HG02588 (cell line): ENCODE measurements at regions not wholly inside any gene's neighbourhood (a gene's known extent, or its start where the extent isn't known, plus 50 kb on each side); places are given as distances from the start of the nearest gene placed in this dataset.

Source experiments
- ATAC-seq: cut with Tn5 transposase; IDR thresholded peaks from one replicate; pipeline ENCODE4 v1.9.1; 2021; ENCODE audit warnings: mild to moderate bottlenecking, moderate library complexity; ENCODE audit not compliant: unreplicated experiment

DNA sequence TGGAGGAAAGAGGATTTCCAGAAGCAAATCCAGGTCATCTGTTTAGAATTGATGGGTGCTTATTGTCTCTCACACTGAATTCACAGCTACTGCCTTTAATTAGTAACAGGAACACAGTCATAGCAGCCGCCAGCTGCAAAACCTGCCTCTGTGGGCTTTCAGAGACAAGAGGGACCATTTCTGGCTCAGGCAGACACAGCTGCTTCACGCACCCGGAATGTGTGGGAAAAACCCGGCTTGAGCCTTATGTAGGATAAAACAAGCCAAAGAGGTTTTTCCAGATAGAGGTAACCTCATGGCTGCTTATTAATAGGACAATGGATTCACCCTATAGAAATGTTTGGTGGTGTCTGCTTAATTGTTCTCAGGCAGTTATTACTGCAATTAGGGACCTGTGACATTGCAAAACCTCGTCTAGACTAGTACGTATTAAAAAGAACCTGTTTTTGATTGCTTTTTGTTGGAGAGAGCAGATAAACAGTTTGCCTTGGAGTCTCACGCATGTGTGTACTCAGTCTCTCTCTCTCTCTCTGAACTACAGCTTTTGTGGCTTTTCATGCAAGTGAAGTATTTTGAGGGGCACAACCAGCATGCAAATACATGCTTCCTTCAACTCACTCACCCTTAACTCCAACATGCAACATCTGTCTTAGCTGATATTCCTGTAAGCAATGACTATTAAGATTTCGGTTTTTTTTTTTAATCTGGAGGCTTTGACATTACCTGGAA, 302.7 kb downstream of the PLK2 start:
- ATAC-seq: peak; percentile 88

DNA sequence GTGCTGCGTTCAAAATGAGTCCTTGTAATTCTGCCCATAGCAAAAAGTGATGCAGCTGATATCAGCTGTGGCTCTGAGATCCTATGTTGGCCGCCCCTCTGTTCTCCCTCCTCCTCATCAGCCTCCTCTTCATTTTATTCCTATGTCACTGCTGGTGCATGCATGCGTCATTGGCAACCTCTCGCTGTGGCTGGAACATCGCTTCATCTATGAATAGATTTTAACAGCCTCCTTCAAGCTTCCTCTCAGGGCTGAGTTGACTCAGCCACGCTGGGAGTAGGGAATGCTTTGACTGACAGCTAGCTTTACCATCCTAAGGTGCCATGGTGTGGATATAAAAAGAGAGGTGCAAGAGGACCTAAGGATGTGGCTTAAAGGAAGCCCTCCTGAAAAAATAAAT, 303.5 kb downstream of the PLK2 start:
- no peak for ATAC-seq

DNA sequence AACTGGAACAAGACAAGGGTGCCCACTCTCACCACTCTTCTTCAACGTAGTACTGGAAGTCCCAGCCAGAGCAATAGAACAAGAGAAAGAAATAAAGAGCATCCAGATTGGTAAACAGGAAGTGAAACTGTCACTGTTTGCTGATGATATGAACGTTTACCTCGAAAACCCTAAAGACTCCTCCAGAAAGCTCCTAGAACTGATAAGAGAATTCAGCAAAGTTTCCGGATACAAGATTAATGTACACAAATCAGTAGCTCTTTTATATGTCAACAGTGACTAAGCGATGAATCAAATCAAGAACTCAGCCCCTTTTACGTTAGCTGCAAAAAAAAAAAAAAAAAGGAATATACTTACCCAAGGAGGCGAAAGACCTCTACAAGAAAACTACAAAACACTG, 306.6 kb downstream of the PLK2 start:
- no peak for ATAC-seq

DNA sequence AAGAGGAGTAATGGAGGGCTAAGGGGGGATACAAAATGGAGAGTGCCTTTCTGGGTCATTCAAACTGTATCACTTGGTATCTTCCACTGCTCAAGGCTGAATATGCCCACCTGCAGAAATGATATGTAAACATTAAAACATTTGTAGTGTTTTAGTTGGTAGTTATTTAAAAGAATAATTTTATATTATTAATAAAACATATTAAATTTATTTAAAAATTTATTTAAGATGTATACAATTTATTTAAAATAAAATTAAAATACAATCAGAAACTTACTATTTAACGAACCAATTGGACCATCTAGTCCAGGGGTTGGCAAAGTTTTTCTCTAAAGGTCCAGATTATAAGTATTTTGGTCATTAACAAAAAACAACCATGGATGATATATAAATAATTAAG, 308.5 kb downstream of the PLK2 start:
- ATAC-seq: no peak

DNA sequence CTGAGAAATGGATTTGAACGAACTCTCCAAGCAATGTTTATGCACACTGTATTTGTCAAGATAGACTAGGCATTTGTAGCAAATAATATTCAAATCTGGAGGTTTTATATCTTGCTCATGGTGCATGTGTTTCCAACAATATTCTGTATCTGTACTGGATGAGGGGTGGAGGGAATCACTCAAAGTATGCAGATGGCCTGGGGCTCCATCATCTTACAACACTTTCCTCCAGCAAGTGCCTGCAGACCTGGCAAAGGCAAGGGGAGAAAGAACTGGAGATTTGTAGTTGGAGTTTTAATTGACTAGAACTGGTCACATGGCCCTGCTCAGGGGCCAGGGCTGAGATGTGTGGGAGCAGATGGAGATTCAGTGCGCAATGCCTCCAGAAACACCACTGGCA, 309.0 kb downstream of the PLK2 start:
- ATAC-seq: no peak

DNA sequence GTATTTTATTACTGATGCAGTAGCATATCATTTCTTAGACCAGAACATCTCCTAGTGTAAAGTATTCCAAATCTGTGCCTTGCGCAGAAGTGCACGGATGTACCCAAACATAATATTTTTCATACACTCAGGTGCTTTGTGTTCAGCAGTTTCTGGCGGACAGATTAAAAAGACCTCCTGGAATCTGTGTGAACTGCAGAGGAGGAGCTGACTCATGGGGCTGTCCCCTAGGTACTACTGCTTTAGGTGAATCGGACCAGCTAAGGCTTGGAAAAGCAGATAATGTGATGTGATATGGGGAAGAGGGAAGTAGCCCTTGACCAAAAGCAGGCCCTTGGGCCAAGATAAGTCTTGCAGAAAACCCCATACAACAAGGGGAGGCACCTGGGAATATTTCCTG, 310.1 kb downstream of the PLK2 start:
- no peak for ATAC-seq

DNA sequence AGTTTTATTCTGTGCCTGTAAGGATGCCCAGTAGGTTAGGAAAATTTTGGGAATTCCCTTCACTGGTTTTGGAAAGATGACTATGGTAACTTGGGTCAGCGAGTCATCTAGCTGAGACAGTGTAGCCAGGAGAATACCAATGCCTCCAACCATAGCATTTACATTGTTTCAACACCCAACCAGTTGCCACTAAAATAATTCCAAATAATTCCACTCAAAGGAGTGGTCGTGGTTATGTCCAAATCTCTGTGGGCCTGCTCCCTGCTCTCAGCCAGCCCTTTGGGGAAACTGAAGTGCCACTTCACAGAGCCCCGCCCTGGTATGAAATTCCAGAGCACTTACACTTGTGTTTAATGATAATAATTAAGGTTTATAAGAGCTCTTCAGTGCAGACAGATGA, 310.5 kb downstream of the PLK2 start:
- ATAC-seq: no peak

DNA sequence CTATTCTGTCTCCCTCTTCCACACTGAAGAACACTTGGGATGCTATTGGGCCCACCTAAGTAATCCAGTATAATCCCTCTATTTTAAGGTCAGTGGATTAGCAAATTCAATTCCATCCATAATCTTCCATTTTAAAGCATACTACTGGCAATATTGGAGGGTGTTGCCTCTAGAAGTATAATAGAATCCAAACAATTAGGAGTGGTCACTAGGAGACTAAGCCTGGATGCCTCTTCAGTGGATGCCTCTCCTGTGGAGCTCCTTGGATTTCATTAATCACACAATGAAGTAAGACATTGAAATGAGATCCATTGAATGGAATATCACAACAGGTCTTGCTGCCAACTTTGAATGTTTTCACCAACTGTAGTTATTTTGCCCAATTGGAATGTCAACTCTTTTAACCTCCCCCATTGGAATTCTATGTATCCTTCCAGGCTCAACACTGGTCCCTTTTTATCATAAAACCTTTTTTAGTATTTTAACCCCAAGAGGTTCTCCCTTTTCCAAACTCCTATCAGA, 311.6 kb downstream of the PLK2 start:
- no peak for ATAC-seq

DNA sequence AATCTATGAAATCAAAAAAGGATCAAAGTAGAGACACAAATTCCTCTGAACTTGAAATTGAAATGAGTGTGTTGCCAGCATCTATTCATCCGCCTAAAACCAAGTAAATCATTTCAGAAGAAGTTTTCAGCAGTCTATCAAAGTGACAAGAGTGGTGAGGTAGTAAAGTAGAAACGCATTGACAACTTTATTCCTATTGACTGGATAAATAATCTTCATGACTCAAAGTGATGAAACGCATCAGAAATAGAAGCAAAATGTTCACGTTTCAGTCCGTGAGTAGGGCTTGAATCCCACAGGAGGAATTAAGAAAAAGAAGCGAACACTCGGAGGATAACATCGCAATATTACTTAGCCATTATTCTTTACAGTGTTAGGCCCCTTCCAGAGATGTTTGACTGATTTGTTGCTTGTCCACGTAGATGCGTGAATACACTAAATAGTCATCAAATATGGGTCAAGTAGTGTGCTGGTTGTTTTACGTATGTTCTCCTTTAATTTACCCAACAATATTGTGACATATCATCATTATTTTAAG, 314.4 kb downstream of the PLK2 start:
- no peak for ATAC-seq

DNA sequence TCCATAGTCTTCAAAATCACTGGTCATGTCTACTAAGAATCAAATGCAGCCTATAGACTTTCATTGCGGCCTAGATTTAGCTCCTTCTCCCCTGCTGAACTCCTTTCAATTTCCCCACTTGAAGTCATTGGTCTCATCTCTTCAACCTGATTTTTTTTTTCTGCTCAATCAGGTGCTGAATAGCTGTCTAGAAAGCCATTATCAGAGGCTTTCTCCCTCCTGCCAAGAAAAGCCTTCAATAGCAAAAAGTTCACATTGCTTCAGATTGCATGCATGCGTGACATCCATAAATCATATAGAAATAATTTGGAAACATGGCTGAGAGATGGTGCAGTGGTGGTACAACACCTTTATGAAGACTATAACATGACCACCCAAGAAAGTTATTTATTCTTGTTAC, 316.2 kb downstream of the PLK2 start:
- no peak for ATAC-seq

DNA sequence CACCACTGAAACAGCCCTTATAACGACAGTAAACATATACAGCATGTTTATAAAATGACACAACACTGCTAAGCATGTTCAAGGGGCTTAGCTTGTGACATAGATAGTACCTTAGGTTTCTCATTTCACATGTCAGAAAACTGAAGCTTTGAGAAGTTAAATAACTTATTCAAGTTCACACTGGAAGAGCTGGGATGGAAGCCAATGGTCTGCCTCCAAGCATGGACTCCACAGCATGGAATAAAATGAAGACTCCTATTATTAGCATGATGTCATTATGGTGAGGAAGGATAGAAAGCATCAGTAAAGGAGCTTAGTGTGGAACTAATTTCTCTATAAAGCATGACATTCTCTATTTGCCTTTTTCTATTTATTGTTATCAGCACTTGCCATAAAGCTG, 316.7 kb downstream of the PLK2 start:
- no peak for ATAC-seq

DNA sequence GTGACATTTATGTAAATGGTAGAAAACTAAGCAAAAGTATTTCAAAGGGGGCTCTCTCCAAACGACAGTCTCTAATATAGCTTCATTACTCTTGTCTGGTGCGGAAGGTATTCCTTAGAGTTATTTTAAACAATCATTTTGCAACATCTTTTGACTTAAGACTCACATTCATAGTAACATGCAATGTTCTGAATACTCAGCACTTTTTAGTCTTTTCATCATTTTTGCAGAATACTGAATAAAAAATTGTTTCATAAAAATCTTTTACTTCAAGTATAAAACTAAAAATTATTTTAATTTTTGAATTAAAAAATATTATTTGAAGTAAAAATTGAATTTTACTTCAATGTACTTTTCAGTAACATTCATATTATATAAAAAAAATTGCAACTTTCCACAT, 321.1 kb downstream of the PLK2 start:
- ATAC-seq: no peak

DNA sequence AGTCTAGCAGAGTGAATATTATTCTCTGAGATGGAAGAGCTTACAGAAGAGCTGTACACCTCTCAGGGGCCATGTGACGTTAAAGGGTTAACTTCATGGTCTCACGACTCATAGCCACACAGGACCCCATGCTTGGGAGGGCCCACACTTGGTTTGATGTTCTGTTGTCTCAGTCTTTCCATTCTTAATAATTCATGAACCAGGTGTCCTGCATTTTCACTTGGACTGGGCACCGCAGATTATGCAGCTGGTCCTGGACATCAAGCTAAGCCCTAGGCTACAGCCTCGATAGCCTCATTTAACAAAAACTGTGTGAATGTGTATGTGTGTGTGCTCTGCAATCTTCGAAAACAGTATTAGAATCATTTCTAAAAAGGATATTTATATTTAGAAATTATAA, 323.5 kb downstream of the PLK2 start:
- no peak for ATAC-seq

DNA sequence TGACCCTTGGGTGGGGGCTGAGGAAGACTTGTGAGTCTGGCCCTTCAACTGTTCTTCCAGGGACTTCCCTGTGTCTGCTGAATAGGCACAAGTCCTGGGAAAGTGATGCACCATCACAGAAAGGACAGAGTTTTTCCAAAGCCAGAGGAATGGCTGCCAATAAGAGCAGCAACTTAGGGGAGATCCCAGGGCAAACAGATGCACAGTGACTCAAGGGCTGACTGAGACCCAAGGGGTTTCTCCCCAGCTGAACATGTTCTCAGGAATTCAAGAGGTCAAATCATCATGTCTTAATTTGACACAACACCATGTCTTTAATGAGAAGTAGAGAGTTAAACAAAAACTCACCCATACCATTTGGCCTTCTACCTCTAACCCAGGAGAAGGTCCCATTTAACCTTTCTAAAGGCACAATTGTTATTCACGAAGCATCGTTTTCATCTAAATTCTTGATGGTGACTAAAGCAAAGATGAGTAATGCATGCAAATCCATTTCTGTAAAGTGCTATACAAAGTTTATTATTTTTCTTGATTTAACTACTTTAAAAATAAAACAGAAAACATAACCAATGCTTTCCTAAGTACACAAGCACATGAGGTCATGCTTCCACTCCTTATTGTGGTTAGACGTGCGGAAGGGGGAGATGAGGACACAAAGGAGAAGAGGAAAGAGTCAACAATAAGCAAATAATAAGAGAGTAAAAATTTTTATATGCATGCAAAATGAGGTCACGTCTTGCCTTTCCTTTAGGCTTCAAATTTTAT, 324.1 kb downstream of the PLK2 start:
- no peak for ATAC-seq

DNA sequence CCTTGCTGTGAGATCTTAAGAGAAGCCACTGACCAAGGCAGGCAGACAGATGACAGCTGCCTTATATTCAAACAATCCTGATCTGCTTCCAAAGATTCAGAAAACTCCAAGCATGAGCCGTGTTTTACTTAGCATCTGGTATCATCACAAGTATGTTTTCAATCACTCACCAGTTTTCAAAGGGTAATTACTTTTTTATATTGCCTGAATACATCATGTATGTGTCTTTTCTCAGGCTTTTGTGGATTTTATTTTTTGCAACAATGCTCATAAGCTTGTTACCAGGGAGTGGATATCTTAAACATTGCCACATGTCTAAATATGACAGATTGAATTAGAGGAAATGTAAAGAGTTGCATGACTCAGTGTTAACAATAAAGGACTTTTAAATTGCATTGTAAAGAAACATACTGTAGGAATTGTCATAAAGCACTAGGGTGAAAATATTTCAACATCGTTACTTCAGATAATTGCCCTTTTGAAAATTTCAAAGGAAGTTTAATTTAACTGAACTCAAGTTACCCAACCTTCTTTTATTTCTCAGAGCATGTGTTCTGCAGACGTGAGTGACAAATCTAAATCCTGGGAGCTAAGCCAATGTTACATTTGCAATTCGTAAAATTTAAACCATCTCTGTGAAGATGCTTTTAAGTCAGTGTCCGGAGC, 326.1 kb downstream of the PLK2 start:
- ATAC-seq: no peak

DNA sequence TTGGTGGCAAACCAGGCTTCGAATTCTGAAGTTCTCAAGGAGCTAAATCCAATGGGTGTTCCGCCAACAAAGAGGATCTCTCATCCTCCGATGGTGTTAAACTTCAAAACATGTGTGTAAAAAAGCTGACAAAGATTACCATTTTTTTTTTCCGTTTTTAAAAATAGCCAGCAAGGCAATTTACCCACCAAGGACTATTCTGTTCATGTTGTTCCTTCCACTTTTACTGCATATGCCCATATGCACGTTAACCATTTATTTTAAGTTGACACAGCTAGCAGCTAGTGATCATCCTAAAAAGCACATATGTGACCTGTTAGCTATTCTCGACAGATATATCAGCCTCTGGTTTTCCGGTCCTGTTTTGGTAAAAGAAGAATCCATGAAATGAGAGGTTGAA, 326.7 kb downstream of the PLK2 start:
- ATAC-seq: no peak

DNA sequence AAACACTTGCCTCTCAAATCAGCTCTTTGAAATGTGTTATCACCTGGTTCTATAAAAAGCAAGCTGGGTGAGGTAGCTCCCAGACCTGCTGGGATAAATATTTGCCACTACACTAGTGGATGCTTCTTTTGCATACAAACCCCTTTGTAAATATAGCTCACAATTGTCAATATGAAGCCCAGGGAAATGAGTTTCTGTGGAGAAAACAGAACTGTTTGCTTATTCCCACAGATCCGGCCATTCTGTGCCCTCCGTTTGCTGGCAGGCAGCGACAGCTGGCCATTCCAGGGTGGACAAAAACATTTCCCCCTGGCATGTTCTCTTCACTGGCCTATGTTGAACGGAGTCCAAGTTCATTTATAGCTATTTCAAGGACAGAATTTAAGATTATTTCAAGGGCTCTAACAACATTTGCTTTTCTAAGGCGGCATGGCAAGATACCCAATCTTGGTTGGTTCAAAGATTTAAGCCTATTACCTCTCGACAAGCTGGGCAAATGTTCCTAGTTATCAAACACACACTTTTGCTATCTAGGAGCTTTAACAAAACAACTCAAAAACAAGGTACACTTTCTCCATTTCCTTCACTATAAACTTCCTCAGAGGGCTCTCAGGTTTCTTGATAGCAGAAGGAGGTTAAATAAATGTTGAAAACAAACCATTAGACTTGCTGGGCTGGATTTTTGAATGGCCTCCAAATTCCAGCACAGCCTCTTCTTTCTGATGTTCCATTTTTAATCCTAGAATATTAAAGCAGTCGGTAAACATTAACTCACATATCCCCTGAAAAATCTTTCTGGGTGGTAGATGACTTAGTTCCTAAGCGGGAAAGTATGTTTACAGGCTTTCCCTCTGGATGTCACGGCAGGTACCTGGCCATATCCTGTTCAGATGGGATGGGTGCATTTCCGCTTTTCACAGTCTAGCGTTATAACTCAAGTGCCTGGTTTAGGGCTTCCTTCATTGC, 332.3 kb downstream of the PLK2 start:
- no peak for ATAC-seq

DNA sequence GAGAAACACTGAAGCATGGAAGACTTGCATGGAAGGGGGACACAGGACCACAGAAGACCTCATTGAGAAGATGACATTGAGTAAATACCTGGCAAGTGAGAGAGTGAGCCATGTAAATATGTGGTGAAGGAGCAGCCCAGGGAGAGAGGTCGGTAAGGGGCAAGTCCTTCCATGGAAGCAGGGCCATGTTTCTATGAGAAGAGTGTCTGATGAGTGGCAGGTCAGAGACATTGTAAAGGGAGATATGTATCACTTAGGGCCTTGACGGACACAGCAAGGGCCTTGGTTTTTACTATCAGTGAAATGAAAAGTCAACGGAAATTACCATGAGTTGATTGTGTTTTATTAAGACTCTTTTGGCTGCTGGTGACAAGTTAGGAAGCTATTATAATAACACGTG, 336.4 kb downstream of the PLK2 start:
- no peak for ATAC-seq

DNA sequence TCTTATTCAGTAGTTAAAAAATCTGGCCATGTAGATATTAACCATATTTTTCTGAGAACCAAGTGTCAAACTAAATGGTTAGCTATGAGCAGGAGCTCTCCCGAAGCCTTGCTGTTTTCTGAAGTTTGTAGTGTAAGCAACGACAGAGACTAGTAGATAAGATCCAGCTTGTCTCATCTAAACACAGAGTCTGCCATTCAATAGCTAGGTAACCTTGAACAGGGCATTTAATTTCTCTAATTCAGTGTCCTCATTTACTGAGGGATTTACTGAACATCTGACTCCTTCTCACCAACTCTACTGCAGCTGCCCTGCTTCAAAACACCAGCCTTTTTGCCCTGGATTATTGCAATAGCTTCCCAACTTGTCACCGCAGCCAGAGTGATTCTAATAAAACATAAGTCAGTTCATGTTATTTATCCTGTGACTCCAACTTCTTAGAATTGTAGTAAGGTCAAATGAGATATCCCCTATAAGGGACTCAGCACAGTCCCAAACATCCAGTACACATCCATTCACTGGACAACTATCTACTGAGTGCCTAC, 337.0 kb downstream of the PLK2 start:
- no peak for ATAC-seq

DNA sequence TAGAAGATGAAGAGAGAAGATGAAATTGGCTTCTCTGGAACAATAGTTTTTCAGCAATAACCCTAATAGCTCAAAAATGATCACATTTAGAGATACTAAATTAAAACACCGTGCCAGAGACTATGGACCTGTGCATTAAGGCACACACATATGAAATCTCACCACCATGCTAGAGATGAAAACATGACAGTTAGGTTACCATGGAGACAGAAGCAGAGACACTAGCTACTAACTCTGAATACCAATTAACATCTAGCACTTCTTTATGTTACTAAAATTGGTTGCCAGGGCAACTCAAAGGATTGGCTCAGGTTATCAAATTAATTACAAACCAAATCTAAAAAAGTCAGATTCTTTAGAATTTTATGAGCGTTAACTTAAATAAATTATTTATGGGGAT, 337.7 kb downstream of the PLK2 start:
- no peak for ATAC-seq
